ENCODE measurements at regions not wholly inside any gene's neighbourhood (a gene's known extent, or its start where the extent isn't known, plus 50 kb on each side); places are given as distances from the start of the nearest gene placed in this dataset.

DNA sequence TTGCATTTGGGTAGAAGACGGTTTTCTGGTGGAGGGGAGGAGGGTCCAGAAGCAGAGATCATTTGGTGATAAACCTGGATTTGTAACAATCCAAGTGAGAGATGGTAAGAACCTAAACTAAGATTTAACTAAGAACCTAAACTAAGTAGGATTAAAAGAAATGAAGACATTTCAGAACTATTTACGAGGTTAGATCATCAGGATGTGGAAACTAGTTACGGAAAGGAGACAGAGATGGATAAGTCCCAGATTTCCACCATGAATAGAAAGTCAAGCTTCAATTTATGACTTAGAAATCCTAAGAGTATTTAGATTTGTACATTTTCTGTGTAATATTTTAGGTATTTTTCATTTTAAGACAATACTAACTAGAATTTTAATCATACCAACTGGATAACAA is 86.3 kb downstream of the SEC16B start:
- no TSS peak for BruUV-seq (replicated peaks)
- Histone ChIP-seq H3K27me3 (ENCODE audit: low read length) (peaks cover 11% of the 10 kb centered on the region), H3K9me3 (ENCODE audit: low read length) (no peaks in the 10 kb centered on the region)

DNA sequence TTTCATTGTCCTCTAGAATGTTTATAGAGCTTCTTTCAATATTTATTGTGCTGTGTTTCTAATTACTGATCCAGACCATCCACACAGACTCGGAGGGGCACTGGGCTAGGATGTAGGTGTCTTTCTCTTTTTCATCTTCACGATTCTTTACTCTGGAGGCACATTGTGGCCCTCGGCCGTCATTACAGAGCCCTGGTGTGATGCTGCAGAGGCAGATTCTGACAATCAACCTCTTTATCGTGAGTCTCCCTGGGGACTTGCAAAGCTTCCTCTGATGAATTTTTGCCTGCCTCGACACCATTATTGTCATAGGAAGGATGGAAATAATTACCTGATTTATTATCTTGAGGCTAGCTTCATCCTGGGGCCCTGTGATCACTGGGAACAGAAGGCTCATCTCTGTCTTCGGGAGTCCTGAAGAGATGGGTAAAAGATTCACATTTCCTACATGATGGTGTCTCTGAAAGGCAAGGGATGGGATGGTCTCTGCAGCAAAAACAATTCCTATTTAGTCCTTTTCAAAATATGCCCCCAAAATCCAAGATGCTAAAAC is 89.4 kb downstream of the SEC16B start:
- Histone ChIP-seq H3F3A (ENCODE audit: low read length, unreplicated experiment) (no peaks in the 10 kb centered on the region), H3K9ac (ENCODE audit: low read length) (no peak overlapping the region), H3K4me1 (ENCODE audit: insufficient read depth, low read length) (no peaks in the 10 kb centered on the region), H3K9me2 (replicated peaks; ENCODE audit: low read length) (no peaks in the 10 kb centered on the region), H3K4me3 (ENCODE audit: low read length) (no peak overlapping the region), H3K9me3 (ENCODE audit: low read length) (no peaks in the 10 kb centered on the region), H3K36me3 (ENCODE audit: low read depth, low read length) (no peaks in the 10 kb centered on the region), H2AFZ (ENCODE audit: low read length) (no peak overlapping the region), H4K20me1 (ENCODE audit: low read length) (no peaks in the 10 kb centered on the region), H3K27ac (ENCODE audit: low read length) (no peak overlapping the region), H3K4me2 (ENCODE audit: low read length) (no peak overlapping the region), H3K79me2 (ENCODE audit: low read length) (no peaks in the 10 kb centered on the region), H3K27me3 (ENCODE audit: low read length) (0 out of 2 replicates have a peak, but pooled peaks cover 4% of the 10 kb centered on the region)
- no peak for TF ChIP-seq EZH2 (IDR thresholded peaks at IDR 0.05; ENCODE audit: low read length, unreplicated experiment)
- TF ChIP-seq, protein P1, sequence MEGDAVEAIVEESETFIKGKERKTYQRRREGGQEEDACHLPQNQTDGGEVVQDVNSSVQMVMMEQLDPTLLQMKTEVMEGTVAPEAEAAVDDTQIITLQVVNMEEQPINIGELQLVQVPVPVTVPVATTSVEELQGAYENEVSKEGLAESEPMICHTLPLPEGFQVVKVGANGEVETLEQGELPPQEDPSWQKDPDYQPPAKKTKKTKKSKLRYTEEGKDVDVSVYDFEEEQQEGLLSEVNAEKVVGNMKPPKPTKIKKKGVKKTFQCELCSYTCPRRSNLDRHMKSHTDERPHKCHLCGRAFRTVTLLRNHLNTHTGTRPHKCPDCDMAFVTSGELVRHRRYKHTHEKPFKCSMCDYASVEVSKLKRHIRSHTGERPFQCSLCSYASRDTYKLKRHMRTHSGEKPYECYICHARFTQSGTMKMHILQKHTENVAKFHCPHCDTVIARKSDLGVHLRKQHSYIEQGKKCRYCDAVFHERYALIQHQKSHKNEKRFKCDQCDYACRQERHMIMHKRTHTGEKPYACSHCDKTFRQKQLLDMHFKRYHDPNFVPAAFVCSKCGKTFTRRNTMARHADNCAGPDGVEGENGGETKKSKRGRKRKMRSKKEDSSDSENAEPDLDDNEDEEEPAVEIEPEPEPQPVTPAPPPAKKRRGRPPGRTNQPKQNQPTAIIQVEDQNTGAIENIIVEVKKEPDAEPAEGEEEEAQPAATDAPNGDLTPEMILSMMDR (conservative IDR thresholded peaks at IDR 0.05; ENCODE audit: low read depth, low read length), result no peak
- no peak for TF ChIP-seq EZH2phosphoT487 (IDR thresholded peaks at IDR 0.05; ENCODE audit: borderline replicate concordance, low read length)
- intact Hi-C loops (cut with micrococcal nuclease), result no loop called here
- DNase-seq (no peak), ATAC-seq (no peak)
- POLR2A ChIA-PET (ENCODE audit: unreplicated experiment), result no interaction called here
- BruUV-seq (replicated peaks), result no TSS peak
- CTCF ChIA-PET, result no interaction called here

More for the DNA sequence above, 86.3 kb downstream of the SEC16B start:
- ATAC-seq, result no peak
- Histone ChIP-seq H3K27ac (ENCODE audit: low read length) (no peak overlapping the region), H3K79me2 (ENCODE audit: low read length) (no peaks in the 10 kb centered on the region), H3K9ac (ENCODE audit: low read length) (no peak overlapping the region), H4K20me1 (ENCODE audit: low read length) (no peaks in the 10 kb centered on the region), H3F3A (ENCODE audit: low read length, unreplicated experiment) (no peaks in the 10 kb centered on the region), H2AFZ (ENCODE audit: low read length) (no peak overlapping the region), H3K9me2 (replicated peaks; ENCODE audit: low read length) (no peaks in the 10 kb centered on the region), H3K4me1 (ENCODE audit: insufficient read depth, low read length) (no peaks in the 10 kb centered on the region), H3K36me3 (ENCODE audit: low read depth, low read length) (no peaks in the 10 kb centered on the region), H3K4me2 (ENCODE audit: low read length) (no peak overlapping the region), H3K4me3 (ENCODE audit: low read length) (no peak overlapping the region)
- no peak for DNase-seq
- intact Hi-C loops (cut with micrococcal nuclease), result no loop called here
- ChIA-PET POLR2A (ENCODE audit: unreplicated experiment) (no interaction called here), CTCF (no interaction called here)
- TF ChIP-seq, protein P1 (conservative IDR thresholded peaks at IDR 0.05; ENCODE audit: low read depth, low read length), result no peak
- no peak for TF ChIP-seq EZH2 (IDR thresholded peaks at IDR 0.05; ENCODE audit: low read length, unreplicated experiment)
- TF ChIP-seq EZH2phosphoT487 (IDR thresholded peaks at IDR 0.05; ENCODE audit: borderline replicate concordance, low read length), result no peak

DNA sequence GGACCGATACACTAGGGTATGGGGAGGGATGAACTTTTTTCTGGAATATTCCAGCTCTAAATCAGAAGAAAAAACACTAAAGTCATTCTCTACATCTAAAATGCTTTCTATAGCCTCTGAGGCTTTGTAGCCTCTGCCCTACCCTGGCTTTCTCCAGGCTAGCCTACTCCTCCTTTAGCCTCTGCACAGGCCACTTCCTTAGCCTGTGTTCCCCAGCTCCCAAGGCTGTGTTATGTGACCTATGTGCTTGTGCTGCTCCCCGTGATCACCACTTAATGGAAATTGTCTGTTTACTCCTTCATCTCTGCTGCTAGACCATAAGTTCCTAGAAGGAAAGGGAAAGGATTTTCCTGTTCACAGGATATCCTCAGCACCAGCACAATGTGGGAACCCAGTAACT is 92.8 kb downstream of the SEC16B start:
- Histone ChIP-seq H3K27me3 (ENCODE audit: low read length) (peaks cover 15% of the 10 kb centered on the region; the same call in 1 of the 2 replicates), H3K9me2 (replicated peaks; ENCODE audit: low read length) (no peaks in the 10 kb centered on the region), H4K20me1 (ENCODE audit: low read length) (no peaks in the 10 kb centered on the region), H3K4me1 (ENCODE audit: insufficient read depth, low read length) (no peaks in the 10 kb centered on the region), H3K9ac (ENCODE audit: low read length) (no peak overlapping the region), H2AFZ (ENCODE audit: low read length) (no peak overlapping the region), H3K9me3 (ENCODE audit: low read length) (no peaks in the 10 kb centered on the region), H3K4me3 (ENCODE audit: low read length) (no peak overlapping the region), H3K27ac (ENCODE audit: low read length) (no peak overlapping the region), H3K4me2 (ENCODE audit: low read length) (no peak overlapping the region), H3K36me3 (ENCODE audit: low read depth, low read length) (no peaks in the 10 kb centered on the region), H3K79me2 (ENCODE audit: low read length) (no peaks in the 10 kb centered on the region), H3F3A (ENCODE audit: low read length, unreplicated experiment) (no peaks in the 10 kb centered on the region)
- CTCF ChIA-PET, result no interaction called here
- no peak for TF ChIP-seq EZH2phosphoT487 (IDR thresholded peaks at IDR 0.05; ENCODE audit: borderline replicate concordance, low read length)
- TF ChIP-seq EZH2 (IDR thresholded peaks at IDR 0.05; ENCODE audit: low read length, unreplicated experiment), result no peak
- TF ChIP-seq, protein P1 (conservative IDR thresholded peaks at IDR 0.05; ENCODE audit: low read depth, low read length), result no peak
- POLR2A ChIA-PET (ENCODE audit: unreplicated experiment), result no interaction called here
- DNase-seq (no peak), ATAC-seq (no peak)
- intact Hi-C loops (cut with micrococcal nuclease), result no loop called here
- BruUV-seq (replicated peaks), result no TSS peak

Data from PC-3 (cell line).